Activated naive CD4-positive, alpha-beta T cell (primary cell): ENCODE measurements at regions not wholly inside any gene's neighbourhood (a gene's known extent, or its start where the extent isn't known, plus 50 kb on each side); places are given as distances from the start of the nearest gene placed in this dataset.
"Not testable (repeated sequence)": the region's sequence is repeated elsewhere in the genome, so short reads cannot be mapped to it uniquely, and the experiment has no call there.

Experiments used
- DNase-seq, 4 experiments: peaks; one replicate each; lab custom pipeline; 2025; lab: John Stamatoyannopoulos, UW

GRCh38 chr1:66460776-66461175 is 73.2 kb upstream of the SGIP1 start:
- no peak for DNase-seq

DNA sequence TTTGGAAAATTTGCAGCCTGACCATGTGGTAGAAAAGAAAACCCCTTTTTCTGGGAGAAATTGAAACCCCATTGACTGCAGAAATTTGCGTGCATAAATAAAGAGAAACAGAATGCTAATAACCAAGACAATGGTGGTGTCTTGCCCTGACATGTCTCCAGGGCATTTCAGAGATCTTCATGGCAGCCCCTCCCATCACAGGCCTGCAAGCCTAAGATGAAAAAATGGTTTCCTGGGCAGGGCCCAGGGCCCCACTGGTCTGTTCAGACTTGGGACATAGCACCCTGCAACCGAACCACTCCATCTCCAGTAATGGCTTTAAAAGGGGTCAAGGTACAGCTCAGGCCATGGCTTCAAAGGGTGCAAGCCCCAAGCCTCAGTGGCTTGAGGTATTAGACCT is 71.6 kb upstream of the SGIP1 start:
- DNase-seq: no peak

DNA sequence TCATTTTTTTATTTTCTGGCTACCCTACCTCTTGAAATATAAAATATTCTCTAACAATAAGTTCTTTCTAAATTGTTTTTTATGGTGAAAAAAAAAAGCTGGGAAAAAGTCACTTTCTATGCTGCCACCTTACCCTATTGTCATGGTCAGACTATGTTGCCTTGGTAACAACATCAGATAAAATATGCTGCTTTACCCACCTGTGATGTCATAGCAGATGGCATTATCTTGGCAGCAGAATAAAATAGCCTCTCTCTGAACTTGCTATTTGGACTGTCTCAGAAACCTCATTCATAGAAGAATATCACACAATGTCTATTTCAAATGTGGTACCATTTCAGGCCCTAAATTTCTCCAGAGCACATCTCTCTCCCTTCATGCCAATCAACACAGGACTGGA is 69.6 kb upstream of the SGIP1 start:
- no peak for DNase-seq

GRCh38 chr1:66464802-66465201 is 69.2 kb upstream of the SGIP1 start:
- no peak for DNase-seq

- not testable (repeated sequence) for DNase-seq
Observed at GRCh38 chr1:66466695-66467094, 67.3 kb upstream of the SGIP1 start.

GRCh38 chr1:66468722-66469121 is 65.2 kb upstream of the SGIP1 start:
- no peak for DNase-seq

DNA sequence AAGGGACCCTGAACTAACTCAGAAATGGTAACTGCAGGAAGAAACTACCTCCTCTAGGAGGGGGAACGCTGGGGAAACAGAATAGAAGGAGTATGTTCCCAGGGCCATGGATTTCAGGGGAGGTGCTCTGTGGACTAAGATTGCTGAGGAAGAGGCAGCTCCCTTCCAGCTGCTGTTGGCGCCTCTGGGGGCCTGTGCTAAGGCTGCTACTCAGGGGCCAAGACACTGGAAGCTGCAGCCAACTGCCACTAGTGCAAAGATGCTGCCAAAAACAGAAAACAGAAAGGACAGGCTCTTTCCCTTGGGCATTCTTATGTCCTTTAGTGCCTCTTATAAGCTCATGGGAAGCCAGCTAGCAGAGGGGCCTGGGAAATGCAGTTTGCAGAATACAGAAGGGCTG is 58.0 kb upstream of the SGIP1 start:
- no peak for DNase-seq

DNA sequence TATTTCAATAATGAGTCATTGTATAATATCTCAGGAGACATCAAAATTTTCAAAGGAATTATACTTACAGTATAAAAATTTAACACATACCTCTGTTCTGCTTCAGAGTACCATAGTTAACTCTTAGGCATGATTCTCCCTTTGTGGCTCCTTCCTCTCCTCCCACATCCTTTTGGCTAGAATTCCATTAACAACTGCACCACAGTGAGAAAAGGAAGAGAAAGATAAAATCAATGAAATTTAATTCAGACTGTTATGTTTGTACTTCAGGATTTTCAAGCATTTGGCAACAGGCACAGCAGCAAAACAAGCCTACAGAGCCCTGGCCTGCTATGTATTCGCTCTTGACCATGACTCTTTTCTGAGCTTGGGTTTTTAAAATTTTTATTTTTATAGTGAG is 57.2 kb upstream of the SGIP1 start:
- no peak for DNase-seq

- DNase-seq: no peak
Observed at GRCh38 chr1:66478116-66478515, 55.8 kb upstream of the SGIP1 start.

DNA sequence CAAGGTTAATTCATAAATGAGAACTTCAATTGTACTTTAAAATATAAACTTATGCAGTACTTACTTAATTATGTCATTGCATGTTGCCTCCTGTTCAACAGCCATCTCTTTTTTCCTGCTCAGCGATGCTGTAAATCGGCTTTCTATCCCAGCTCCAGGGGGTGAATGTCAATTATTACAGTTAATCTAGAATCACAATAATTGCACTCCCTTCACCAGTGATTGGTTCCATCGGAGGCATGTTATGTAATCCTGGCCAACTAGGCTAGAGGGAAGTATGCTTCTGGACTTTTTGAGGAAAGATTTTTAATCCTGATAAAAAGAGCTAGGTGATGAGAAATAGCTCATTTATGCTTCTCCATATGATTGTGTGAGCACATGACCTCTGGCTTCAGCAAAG is 53.8 kb upstream of the SGIP1 start:
- DNase-seq: no peak

- not testable (repeated sequence) for DNase-seq
Observed at GRCh38 chr1:66481215-66481614, 52.7 kb upstream of the SGIP1 start.
